GM10266 (cell line): ENCODE measurements at regions not wholly inside any gene's neighbourhood (a gene's known extent, or its start where the extent isn't known, plus 50 kb on each side); places are given as distances from the start of the nearest gene placed in this dataset.

Experiments
- DNase-seq: peaks from one replicate; pipeline ENCODE4 v3.0.0; 2012; ENCODE audit errors: extremely low spot score
- CTCF ChIP-seq: IDR thresholded peaks from 2 replicates; pipeline ENCODE4 v1.5.1; 2012; ENCODE audit warnings: mild to moderate bottlenecking, low read depth; ENCODE audit not compliant: control insufficient read depth, insufficient read depth; ENCODE audit errors: missing control alignments

GRCh38 chr3:117306299-117306698 is 596.7 kb downstream of the TUSC7 start:
- DNase-seq = no peak
- TF ChIP-seq CTCF = no peak

DNA sequence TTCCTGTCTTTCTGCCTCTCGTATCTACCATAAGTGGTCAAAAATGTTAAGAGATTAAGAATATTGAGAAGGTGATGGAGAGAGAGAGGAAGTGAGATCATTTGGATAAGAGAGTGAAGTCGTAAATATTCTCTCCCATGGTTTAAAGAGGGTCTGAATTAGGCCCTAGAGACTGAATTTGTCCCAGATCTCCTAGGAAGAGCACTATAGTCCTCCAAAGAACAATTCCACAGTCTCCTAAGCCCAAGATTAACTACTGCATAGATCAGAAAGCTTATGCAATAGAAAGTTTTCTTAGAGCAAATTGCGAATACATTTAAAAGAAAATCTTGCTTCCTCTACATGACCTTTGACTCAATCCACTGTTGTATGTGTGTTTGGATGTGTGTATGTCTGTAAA is 598.8 kb downstream of the TUSC7 start:
- no peak for DNase-seq
- no peak for TF ChIP-seq CTCF

- no peak for TF ChIP-seq CTCF
These were observed 599.2 kb downstream of the TUSC7 start for GRCh38 chr3:117308756-117309155.

GRCh38 chr3:117310536-117310935 is 601.0 kb downstream of the TUSC7 start:
- no peak for TF ChIP-seq CTCF
- DNase-seq = no peak

More at GRCh38 chr3:117308756-117309155, 599.2 kb downstream of the TUSC7 start:
- DNase-seq = no peak

- DNase-seq = no peak
- TF ChIP-seq CTCF = no peak
These were observed 605.0 kb downstream of the TUSC7 start for GRCh38 chr3:117314441-117315150.

DNA sequence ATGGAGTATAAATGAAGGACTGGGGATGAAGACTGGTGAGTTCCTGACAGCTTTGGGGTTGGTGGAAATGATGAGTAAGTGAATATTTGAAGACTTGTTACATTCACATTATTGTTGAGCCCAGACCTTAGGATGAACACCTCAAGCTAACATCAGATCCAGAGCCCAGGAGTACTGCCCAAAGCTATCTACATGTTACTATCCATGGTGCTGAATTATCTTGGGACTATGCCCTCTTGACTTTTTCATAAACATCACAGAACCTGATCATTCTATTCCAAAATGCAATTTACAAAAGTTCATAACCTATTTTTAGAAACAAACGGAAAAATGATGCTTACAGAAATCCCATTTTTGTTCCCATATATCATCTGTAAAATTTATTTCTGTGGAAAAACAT is 613.3 kb downstream of the TUSC7 start:
- TF ChIP-seq CTCF = no peak
- no peak for DNase-seq

DNA sequence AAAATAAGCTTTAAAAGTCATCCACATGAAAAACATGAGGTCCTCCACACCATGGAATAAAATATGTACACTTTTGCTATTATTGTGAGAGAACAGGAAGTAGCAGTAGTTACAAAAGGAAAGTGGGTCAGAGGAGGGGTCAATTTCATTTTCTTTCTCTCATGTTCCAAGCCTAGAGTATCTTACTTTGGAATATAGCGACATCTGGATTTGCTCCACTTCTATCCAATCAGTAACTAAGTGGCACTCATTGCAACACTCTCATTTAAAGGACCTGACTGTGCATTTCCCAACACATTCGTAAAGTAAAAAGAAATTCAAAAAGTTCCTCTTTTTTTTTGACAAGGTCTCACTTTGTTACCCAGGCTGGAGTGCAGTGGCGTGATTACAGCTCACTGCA is 637.3 kb downstream of the TUSC7 start:
- no peak for DNase-seq
- TF ChIP-seq CTCF = no peak
